Neural crest cell (in vitro differentiated cells): ENCODE measurements at regions not wholly inside any gene's neighbourhood (a gene's known extent, or its start where the extent isn't known, plus 50 kb on each side); places are given as distances from the start of the nearest gene placed in this dataset.

ENCODE experiments used
- DNase-seq: peaks from one replicate; pipeline ENCODE4 v3.0.0; 2021; ENCODE audit warnings: low read depth, mixed read lengths, low spot score
- H3K27ac Mint-ChIP-seq: one replicate; pipeline ENCODE4 v1.8.0; 2021; ENCODE audit warnings: mild to moderate bottlenecking, mixed read lengths; ENCODE audit not compliant: unreplicated experiment
- H3K27me3 Mint-ChIP-seq: 2 replicates; pipeline ENCODE4 v1.8.0; 2021; ENCODE audit warnings: low read depth, mild to moderate bottlenecking, mixed read lengths
- H3K36me3 Mint-ChIP-seq: 2 replicates; pipeline ENCODE4 v1.8.0; 2021; ENCODE audit warnings: low read depth, mild to moderate bottlenecking, mixed read lengths
- H3K4me1 Mint-ChIP-seq: 2 replicates; pipeline ENCODE4 v1.8.0; 2021; ENCODE audit warnings: mixed read lengths
- H3K4me3 Mint-ChIP-seq: one replicate; pipeline ENCODE4 v1.8.0; 2021; ENCODE audit warnings: mild to moderate bottlenecking, mixed read lengths
- H3K9me3 Mint-ChIP-seq: 2 replicates; pipeline ENCODE4 v1.8.0; 2021; ENCODE audit warnings: mixed read lengths
- CTCF ChIP-seq: fragments of 200-600 bp; sonication (generic); conservative IDR thresholded peaks from 2 replicates; pipeline ENCODE4 v1.5.0; 2021; ENCODE audit warnings: antibody characterized with exemption, mild to moderate bottlenecking

- H3K27me3 Mint-ChIP-seq = peaks cover 43% of the 10 kb centered on the region
- H3K27ac Mint-ChIP-seq = no peak overlapping the region
- H3K4me3 Mint-ChIP-seq = no peak overlapping the region
- no peaks in the 10 kb centered on the region for H3K36me3 Mint-ChIP-seq
- no peaks in the 10 kb centered on the region for H3K9me3 Mint-ChIP-seq
- H3K4me1 Mint-ChIP-seq = peaks cover 8% of the 10 kb centered on the region
- no peak for DNase-seq
- TF ChIP-seq CTCF = no peak
Measured at GRCh38 chr16:86218479-86219170, 291.7 kb upstream of the FOXF1 start.

GRCh38 chr16:86219655-86220445, 290.5 kb upstream of the FOXF1 start:
- no peaks in the 10 kb centered on the region for H3K36me3 Mint-ChIP-seq
- no peak for TF ChIP-seq CTCF
- peaks cover 8% of the 10 kb centered on the region for H3K4me1 Mint-ChIP-seq
- H3K4me3 Mint-ChIP-seq = no peak overlapping the region
- peak overlapping the region; percentile 45 for H3K27ac Mint-ChIP-seq
- DNase-seq = no peak
- peaks cover 45% of the 10 kb centered on the region for H3K27me3 Mint-ChIP-seq
- H3K9me3 Mint-ChIP-seq = no peaks in the 10 kb centered on the region

- H3K4me1 Mint-ChIP-seq = peaks cover 8% of the 10 kb centered on the region
- H3K9me3 Mint-ChIP-seq = no peaks in the 10 kb centered on the region
- H3K27ac Mint-ChIP-seq = no peak overlapping the region
- H3K27me3 Mint-ChIP-seq = peaks cover 42% of the 10 kb centered on the region
- no peak for DNase-seq
- no peaks in the 10 kb centered on the region for H3K36me3 Mint-ChIP-seq
- H3K4me3 Mint-ChIP-seq = no peak overlapping the region
- TF ChIP-seq CTCF = no peak
Measured at GRCh38 chr16:86220561-86220960, 289.8 kb upstream of the FOXF1 start.

GRCh38 chr16:86221085-86221484, 289.2 kb upstream of the FOXF1 start:
- Mint-ChIP-seq H3K27ac (no peak overlapping the region), H3K9me3 (no peaks in the 10 kb centered on the region), H3K4me3 (no peak overlapping the region), H3K36me3 (no peaks in the 10 kb centered on the region), H3K27me3 (peaks cover 43% of the 10 kb centered on the region), H3K4me1 (peaks cover 8% of the 10 kb centered on the region)
- TF ChIP-seq CTCF = no peak
- no peak for DNase-seq

- H3K9me3 Mint-ChIP-seq = no peaks in the 10 kb centered on the region
- no peak overlapping the region for H3K27ac Mint-ChIP-seq
- TF ChIP-seq CTCF = no peak
- H3K27me3 Mint-ChIP-seq = peaks cover 57% of the 10 kb centered on the region
- DNase-seq = no peak
- peaks cover 8% of the 10 kb centered on the region for H3K4me1 Mint-ChIP-seq
- no peak overlapping the region for H3K4me3 Mint-ChIP-seq
- no peaks in the 10 kb centered on the region for H3K36me3 Mint-ChIP-seq
Measured at GRCh38 chr16:86222547-86222946, 287.8 kb upstream of the FOXF1 start.
